Activated CD4-positive, alpha-beta T cell treated with anti-CD3 and anti-CD28 coated beads, Interleukin-2, amount 10 ng/mL, durations not matched to agents 24 days and 14 days (primary cell): ENCODE measurements at regions not wholly inside any gene's neighbourhood (a gene's known extent, or its start where the extent isn't known, plus 50 kb on each side); places are given as distances from the start of the nearest gene placed in this dataset.

Source experiments
- DNase-seq: peaks from one replicate; pipeline ENCODE4 v3.0.0; 2022
- H3K27ac Mint-ChIP-seq: one replicate; pipeline ENCODE4 v1.8.0; 2022; ENCODE audit warnings: mild to moderate bottlenecking, mixed read lengths
- H3K27me3 Mint-ChIP-seq: one replicate; pipeline ENCODE4 v1.8.0; 2022; ENCODE audit warnings: mixed read lengths
- H3K36me3 Mint-ChIP-seq: one replicate; pipeline ENCODE4 v1.8.0; 2022; ENCODE audit warnings: low read depth, mild to moderate bottlenecking, mixed read lengths
- H3K4me1 Mint-ChIP-seq: one replicate; pipeline ENCODE4 v1.8.0; 2021; ENCODE audit warnings: mixed read lengths
- H3K4me3 Mint-ChIP-seq: one replicate; pipeline ENCODE4 v1.8.0; 2022; ENCODE audit warnings: mild to moderate bottlenecking, moderate library complexity, mixed read lengths
- H3K9me3 Mint-ChIP-seq: one replicate; pipeline ENCODE4 v1.8.0; 2021; ENCODE audit warnings: mixed read lengths
- intact Hi-C: fragments of 100-400 bp; cut with micrococcal nuclease; formaldehyde crosslinking; loops from one replicate; pipeline ENCODE4 v1.15.1; 2023

DNA sequence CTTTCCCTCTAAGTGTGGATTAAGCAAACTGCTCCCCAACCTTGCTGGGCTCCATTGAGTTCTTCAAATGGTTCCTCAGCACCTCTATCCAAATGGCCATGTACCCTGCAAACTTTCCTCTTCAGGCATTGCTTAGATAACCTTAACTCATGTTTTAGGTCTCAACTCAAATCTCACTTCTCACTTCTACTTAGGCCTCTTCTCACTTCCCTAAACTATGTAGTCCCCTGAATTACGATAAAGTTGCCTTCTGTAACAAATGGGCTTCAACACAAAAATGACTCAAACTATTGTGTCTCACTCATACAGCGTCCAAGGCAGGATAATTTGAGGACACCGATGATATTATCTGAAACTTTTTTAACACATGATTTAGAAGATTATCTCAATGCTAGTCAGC lies 62.4 kb upstream of the STAC start:
- Mint-ChIP-seq H3K27ac (no peak overlapping the region), H3K4me3 (no peak overlapping the region), H3K9me3 (peaks cover 4% of the 10 kb centered on the region), H3K36me3 (no peaks in the 10 kb centered on the region), H3K4me1 (no peaks in the 10 kb centered on the region), H3K27me3 (no peaks in the 10 kb centered on the region)
- no peak for DNase-seq
- intact Hi-C loops: no loop called here

DNA sequence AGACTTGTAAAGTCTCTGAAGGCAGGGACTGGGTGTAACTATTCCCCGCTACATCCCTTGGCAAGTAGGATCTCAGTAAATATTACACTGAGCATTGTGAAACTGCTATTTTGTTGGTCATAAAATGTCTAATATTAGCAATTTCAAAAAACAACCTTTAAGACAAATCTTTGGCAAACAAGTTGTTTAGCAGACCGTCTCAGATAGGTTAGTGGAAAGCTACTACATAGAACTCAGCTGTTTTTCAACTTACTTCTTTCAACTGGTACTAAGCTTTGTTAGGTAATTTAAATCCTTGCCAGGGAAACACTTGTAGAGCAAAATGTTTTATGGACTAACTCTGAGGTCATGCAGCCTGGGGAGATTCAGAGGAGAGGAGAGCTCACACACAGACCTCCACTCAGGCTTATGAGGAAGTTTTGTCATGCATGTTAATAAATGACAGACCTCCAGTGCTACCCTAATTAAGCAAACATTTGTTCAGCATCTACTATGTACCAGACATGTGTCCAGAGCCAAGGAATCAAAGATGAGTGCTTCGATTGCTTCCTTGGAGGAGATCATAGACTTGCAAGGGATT lies 61.6 kb upstream of the STAC start:
- Mint-ChIP-seq H3K4me3 (no peak overlapping the region), H3K4me1 (no peaks in the 10 kb centered on the region), H3K36me3 (no peaks in the 10 kb centered on the region), H3K27ac (no peak overlapping the region), H3K27me3 (no peaks in the 10 kb centered on the region), H3K9me3 (peaks cover 4% of the 10 kb centered on the region)
- intact Hi-C loops: no loop called here
- DNase-seq: no peak

DNA sequence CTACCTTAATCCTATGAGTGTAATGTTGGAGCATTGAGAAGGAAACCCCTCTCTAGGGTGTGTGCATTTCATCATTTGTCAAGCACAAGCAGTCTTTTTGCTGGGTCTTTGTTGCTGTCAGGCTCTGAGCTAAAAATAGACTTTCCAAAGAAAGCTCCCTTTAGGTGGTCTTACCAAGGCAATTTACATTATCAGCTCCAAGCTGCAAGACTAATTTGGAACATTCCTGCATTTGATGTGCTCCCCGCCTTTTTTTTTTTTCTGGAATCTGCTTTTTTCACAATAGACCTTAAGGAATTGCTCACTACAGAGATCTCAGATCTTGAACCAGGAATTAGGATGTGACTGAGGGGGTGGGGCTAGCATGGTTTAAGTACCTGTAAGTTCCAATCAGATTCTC lies 60.6 kb upstream of the STAC start:
- Mint-ChIP-seq H3K27ac (no peak overlapping the region), H3K4me1 (no peaks in the 10 kb centered on the region), H3K4me3 (no peak overlapping the region), H3K36me3 (no peaks in the 10 kb centered on the region), H3K9me3 (peaks cover 4% of the 10 kb centered on the region), H3K27me3 (no peaks in the 10 kb centered on the region)
- intact Hi-C loops: no loop called here
- DNase-seq: no peak
